MCF 10A (cell line): ENCODE measurements at regions not wholly inside any gene's neighbourhood (a gene's known extent, or its start where the extent isn't known, plus 50 kb on each side); places are given as distances from the start of the nearest gene placed in this dataset.

ENCODE experiments used
- BruUV-seq: library from RNA; stranded (reverse); fragments of 400-500 nt; replicated peaks from 2 replicates; lab custom pipeline; 2021; lab: Mats Ljungman, UMichigan
- CTCF ChIA-PET: fragments of 300-600 bp; sonication (Branson Sonifier 250); formaldehyde crosslinking; extraction: SDS; loops from one replicate; lab custom pipeline; 2021; ENCODE audit warnings: antibody characterized with exemption, inconsistent platforms; lab: Yijun Ruan, JAX
- POLR2A ChIA-PET: fragments of 300-600, 350-650 bp; sonication (Branson Sonifier 250); formaldehyde crosslinking; extraction: SDS; loops from one replicate; lab custom pipeline; 2020; ENCODE audit warnings: antibody characterized with exemption, inconsistent platforms; lab: Yijun Ruan, JAX
- DNase-seq: peaks from one replicate; pipeline ENCODE4 v3.0.0-alpha.2; 2018; ENCODE audit not compliant: unreplicated experiment
- H3K27ac Mint-ChIP-seq: one replicate; pipeline ENCODE4 v1.8.0; 2022; ENCODE audit warnings: mild to moderate bottlenecking, low read depth, mixed read lengths; ENCODE audit not compliant: unreplicated experiment
- H3K27me3 Mint-ChIP-seq: one replicate; pipeline ENCODE4 v1.8.0; 2022; ENCODE audit warnings: mixed read lengths; ENCODE audit not compliant: insufficient read depth, unreplicated experiment
- H3K36me3 Mint-ChIP-seq: one replicate; pipeline ENCODE4 v1.8.0; 2022; ENCODE audit warnings: mild to moderate bottlenecking, moderate library complexity, mixed read lengths; ENCODE audit not compliant: insufficient read depth, unreplicated experiment
- H3K4me1 Mint-ChIP-seq: one replicate; pipeline ENCODE4 v1.8.0; 2022; ENCODE audit warnings: mixed read lengths; ENCODE audit not compliant: insufficient read depth, unreplicated experiment
- H3K4me3 Mint-ChIP-seq: one replicate; pipeline ENCODE4 v1.8.0; 2022; ENCODE audit warnings: mild to moderate bottlenecking, moderate library complexity, mixed read lengths; ENCODE audit not compliant: unreplicated experiment
- H3K9me3 Mint-ChIP-seq: one replicate; pipeline ENCODE4 v1.8.0; 2022; ENCODE audit warnings: mixed read lengths; ENCODE audit not compliant: unreplicated experiment
- intact Hi-C: fragments of 100-400 bp; cut with micrococcal nuclease; formaldehyde crosslinking; loops from 2 replicates; pipeline ENCODE4 v1.14.1; 2022
- TF ChIP-seq, protein P1 (sequence below): fragments of 200-600 bp; IDR thresholded peaks from one replicate; pipeline ENCODE4 v1.8.0; 2022; ENCODE audit warnings: antibody characterized with exemption, mild to moderate bottlenecking; ENCODE audit not compliant: unreplicated experiment

DNA sequence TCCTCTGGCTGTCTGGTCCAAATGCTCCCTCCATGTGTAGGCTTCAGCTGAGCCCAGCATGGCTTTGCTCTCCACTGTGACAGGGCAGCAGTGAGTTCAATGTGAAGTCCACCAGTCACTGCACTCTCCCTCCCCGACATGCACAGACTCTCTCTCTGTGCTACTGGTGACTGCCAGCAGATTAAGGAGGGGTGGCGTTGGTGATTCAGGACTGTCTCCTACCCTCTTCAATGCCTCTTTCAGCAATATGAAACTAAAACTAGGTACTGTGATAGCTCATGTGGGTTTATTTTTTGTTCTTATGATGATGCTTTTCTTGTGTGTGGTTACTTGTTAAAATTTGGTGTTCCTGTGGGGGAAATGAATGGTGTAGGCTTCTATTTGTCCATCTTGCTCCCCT, 201.0 kb upstream of the RBMS1 start:
- Mint-ChIP-seq H3K27ac (no peak overlapping the region), H3K36me3 (no peaks in the 10 kb centered on the region), H3K27me3 (no peaks in the 10 kb centered on the region), H3K4me3 (no peak overlapping the region), H3K9me3 (peaks cover 7% of the 10 kb centered on the region), H3K4me1 (no peaks in the 10 kb centered on the region)
- TF ChIP-seq, protein P1, sequence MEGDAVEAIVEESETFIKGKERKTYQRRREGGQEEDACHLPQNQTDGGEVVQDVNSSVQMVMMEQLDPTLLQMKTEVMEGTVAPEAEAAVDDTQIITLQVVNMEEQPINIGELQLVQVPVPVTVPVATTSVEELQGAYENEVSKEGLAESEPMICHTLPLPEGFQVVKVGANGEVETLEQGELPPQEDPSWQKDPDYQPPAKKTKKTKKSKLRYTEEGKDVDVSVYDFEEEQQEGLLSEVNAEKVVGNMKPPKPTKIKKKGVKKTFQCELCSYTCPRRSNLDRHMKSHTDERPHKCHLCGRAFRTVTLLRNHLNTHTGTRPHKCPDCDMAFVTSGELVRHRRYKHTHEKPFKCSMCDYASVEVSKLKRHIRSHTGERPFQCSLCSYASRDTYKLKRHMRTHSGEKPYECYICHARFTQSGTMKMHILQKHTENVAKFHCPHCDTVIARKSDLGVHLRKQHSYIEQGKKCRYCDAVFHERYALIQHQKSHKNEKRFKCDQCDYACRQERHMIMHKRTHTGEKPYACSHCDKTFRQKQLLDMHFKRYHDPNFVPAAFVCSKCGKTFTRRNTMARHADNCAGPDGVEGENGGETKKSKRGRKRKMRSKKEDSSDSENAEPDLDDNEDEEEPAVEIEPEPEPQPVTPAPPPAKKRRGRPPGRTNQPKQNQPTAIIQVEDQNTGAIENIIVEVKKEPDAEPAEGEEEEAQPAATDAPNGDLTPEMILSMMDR = no peak
- BruUV-seq = no TSS peak
- DNase-seq = no peak
- ChIA-PET CTCF (interaction anchor here (0.7 to 1.2 kb wide), 3 partner anchors 20 to 371 kb away, joined by 4 to 6 read pairs (median 4); no protein-coding TSS in a partner anchor), POLR2A (interaction anchor here (0.6 to 2.2 kb wide), 3 partner anchors 38 to 47 kb away, joined by 3 to 12 read pairs (median 4); no protein-coding TSS in a partner anchor)
- intact Hi-C loops = no loop called here

DNA sequence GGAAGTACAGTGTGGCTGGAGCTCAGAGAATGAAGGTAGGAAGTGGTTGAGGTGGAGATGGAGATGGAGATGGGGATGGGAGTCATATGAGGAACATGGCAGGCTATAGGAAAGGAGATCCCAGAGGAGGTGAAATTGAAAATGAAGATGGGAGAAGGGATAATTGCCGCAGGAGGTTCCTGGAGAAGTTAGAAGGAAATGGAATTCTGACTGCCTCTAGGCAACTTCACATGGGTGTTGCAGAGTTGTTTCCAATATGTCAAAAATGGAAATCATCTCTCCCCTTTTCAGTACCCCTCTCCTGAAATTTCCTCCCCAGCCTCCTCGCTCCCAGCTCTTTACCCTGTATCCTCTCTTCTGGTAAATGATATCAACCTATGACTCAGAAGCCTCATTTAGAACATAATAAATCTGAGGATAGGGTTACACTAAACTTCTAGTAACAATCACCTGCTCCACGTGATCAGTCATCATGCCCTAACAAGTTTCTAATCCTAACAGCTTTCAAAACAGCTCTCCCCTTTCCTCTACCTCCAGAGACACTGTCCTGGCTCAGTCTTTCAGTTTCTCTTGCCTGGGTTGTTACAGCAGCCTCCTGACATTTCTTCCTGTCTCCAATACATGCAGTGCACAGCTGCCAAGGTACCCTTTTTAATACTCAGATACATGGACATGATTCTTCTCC, 201.9 kb upstream of the RBMS1 start:
- Mint-ChIP-seq H3K9me3 (peaks cover 5% of the 10 kb centered on the region), H3K36me3 (no peaks in the 10 kb centered on the region), H3K4me3 (no peak overlapping the region), H3K27me3 (no peaks in the 10 kb centered on the region), H3K27ac (no peak overlapping the region), H3K4me1 (no peaks in the 10 kb centered on the region)
- TF ChIP-seq, protein P1 = no peak
- BruUV-seq = no TSS peak
- peak; percentile 84 for DNase-seq
- ChIA-PET CTCF (interaction anchor here (0.6 to 1.2 kb wide), 2 partner anchors 20 to 48 kb away, joined by 3 to 6 read pairs; no protein-coding TSS in a partner anchor), POLR2A (interaction anchor here (0.6 to 2.2 kb wide), 11 partner anchors 8 to 968 kb away, joined by 3 to 12 read pairs (median 3); no protein-coding TSS in a partner anchor)
- intact Hi-C loops = no loop called here

DNA sequence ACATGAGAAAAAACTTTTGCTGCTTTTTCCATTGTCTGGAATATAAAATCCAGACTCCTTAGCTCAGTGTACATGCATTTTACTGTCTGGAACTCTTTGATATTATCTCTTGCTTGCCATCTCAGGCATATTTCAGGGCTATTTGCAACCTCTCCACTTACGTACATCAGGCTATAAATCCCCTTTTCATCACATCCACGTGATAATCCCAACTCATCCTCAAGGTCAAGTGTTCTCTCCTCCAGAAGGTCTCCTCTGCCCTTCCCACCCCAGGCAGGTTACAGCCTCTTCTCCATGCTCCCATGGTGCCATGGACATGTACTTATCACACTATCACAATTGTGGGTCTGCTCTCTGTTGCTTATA, 202.5 kb upstream of the RBMS1 start:
- CTCF ChIA-PET = interaction anchor here (0.7 to 1.2 kb wide), 2 partner anchors 49 to 172 kb away, joined by 3 to 6 read pairs; no protein-coding TSS in a partner anchor
- TSS peak; percentile 61 for BruUV-seq
- POLR2A ChIA-PET = interaction anchor here (0.6 to 2.2 kb wide), 10 partner anchors 9 to 968 kb away, joined by 3 to 12 read pairs (median 4); no protein-coding TSS in a partner anchor
- intact Hi-C loops = no loop called here
- TF ChIP-seq, protein P1 = no peak
- H3K36me3 Mint-ChIP-seq = no peaks in the 10 kb centered on the region
- DNase-seq = no peak
- no peaks in the 10 kb centered on the region for H3K9me3 Mint-ChIP-seq
- H3K4me1 Mint-ChIP-seq = no peaks in the 10 kb centered on the region
- H3K27ac Mint-ChIP-seq = no peak overlapping the region
- no peak overlapping the region for H3K4me3 Mint-ChIP-seq
- H3K27me3 Mint-ChIP-seq = no peaks in the 10 kb centered on the region

DNA sequence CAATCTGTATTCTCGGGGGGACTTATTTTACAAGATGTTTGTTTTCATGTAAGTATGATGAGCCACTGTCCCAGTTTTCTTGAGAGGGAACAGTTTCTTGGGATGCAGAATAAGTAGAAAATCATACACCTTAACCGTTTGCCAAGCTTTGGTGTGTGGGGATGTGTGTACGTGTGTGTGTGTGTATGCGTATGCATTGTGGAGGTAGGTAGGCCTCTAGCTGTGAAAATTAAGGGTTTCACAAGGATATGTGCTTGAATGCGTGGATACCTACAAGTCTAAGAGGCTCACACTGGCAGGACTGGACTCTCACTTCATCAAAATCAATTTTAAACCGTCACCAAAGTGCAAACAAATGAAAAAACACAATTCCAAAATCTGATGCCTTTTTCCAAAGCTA, 204.2 kb upstream of the RBMS1 start:
- CTCF ChIA-PET = no interaction called here
- no TSS peak for BruUV-seq
- H3K9me3 Mint-ChIP-seq = no peaks in the 10 kb centered on the region
- TF ChIP-seq, protein P1 = no peak
- POLR2A ChIA-PET = no interaction called here
- H3K36me3 Mint-ChIP-seq = no peaks in the 10 kb centered on the region
- intact Hi-C loops = no loop called here
- no peak for DNase-seq
- H3K27me3 Mint-ChIP-seq = no peaks in the 10 kb centered on the region
- H3K27ac Mint-ChIP-seq = no peak overlapping the region
- H3K4me1 Mint-ChIP-seq = no peaks in the 10 kb centered on the region
- no peak overlapping the region for H3K4me3 Mint-ChIP-seq
